KMS-11 (cell line): ENCODE measurements at regions not wholly inside any gene's neighbourhood (a gene's known extent, or its start where the extent isn't known, plus 50 kb on each side); places are given as distances from the start of the nearest gene placed in this dataset.

Experiments used
- H2AFZ ChIP-seq: fragments of 200-600 bp; sonication (generic); 2 replicates; pipeline ENCODE4 v1.6.1; 2016; ENCODE audit warnings: antibody characterized with exemption, mixed run types, low read depth
- H3K27ac ChIP-seq: fragments of 200-600 bp; sonication (generic); 2 replicates; pipeline ENCODE4 v1.6.1; 2016; ENCODE audit warnings: mild to moderate bottlenecking, mixed run types
- H3K27me3 ChIP-seq: fragments of 200-600 bp; sonication (generic); 2 replicates; pipeline ENCODE4 v1.6.1; 2017; ENCODE audit warnings: mild to moderate bottlenecking, low read depth, mixed run types, moderate library complexity; ENCODE audit not compliant: insufficient read depth
- H3K36me3 ChIP-seq: fragments of 200-600 bp; sonication (generic); 2 replicates; pipeline ENCODE4 v1.6.1; 2017; ENCODE audit warnings: mild to moderate bottlenecking, mixed run types; ENCODE audit not compliant: insufficient read depth
- H3K4me1 ChIP-seq: fragments of 200-600 bp; sonication (generic); 2 replicates; pipeline ENCODE4 v1.6.1; 2016; ENCODE audit warnings: mild to moderate bottlenecking, low read depth, mixed run types; ENCODE audit not compliant: poor library complexity, severe bottlenecking
- H3K4me2 ChIP-seq: fragments of 200-600 bp; sonication (generic); 2 replicates; pipeline ENCODE4 v1.7.0; 2016; ENCODE audit warnings: mild to moderate bottlenecking, mixed run types
- H3K4me3 ChIP-seq: fragments of 200-600 bp; sonication (generic); IDR thresholded peaks from 2 replicates; pipeline ENCODE4 v1.6.1; 2017; ENCODE audit warnings: low read depth, low read length, mixed read lengths; ENCODE audit not compliant: insufficient read depth
- H3K79me2 ChIP-seq: fragments of 200-600 bp; sonication (generic); 2 replicates; pipeline ENCODE4 v1.6.1; 2016; ENCODE audit warnings: low read depth, mixed run types; ENCODE audit not compliant: insufficient read depth
- H3K9ac ChIP-seq: fragments of 200-600 bp; sonication (generic); 2 replicates; pipeline ENCODE4 v1.6.1; 2016; ENCODE audit warnings: mild to moderate bottlenecking, mixed run types
- H4K20me1 ChIP-seq: fragments of 200-600 bp; sonication (generic); 2 replicates; pipeline ENCODE4 v1.6.1; 2016; ENCODE audit warnings: mild to moderate bottlenecking, mixed run types; ENCODE audit not compliant: insufficient read depth
- CTCF ChIP-seq: fragments of 200-600 bp; sonication (generic); conservative IDR thresholded peaks from 2 replicates; pipeline ENCODE4 v1.6.1; 2017; ENCODE audit warnings: low read depth, mild to moderate bottlenecking, antibody characterized with exemption, low read length, moderate library complexity, mixed read lengths

GRCh38 chr22:26952451-26953011, 295.1 kb downstream of the MIAT start:
- TF ChIP-seq CTCF: no peak
- Histone ChIP-seq H4K20me1 (no peaks in the 10 kb centered on the region), H3K27ac (no peak overlapping the region), H3K79me2 (no peaks in the 10 kb centered on the region), H3K27me3 (peaks cover 20% of the 10 kb centered on the region; the same call in 1 of the 2 replicates), H2AFZ (no peak overlapping the region), H3K4me2 (no peak overlapping the region), H3K4me3 (no peak overlapping the region), H3K4me1 (no peaks in the 10 kb centered on the region), H3K9ac (no peak overlapping the region), H3K36me3 (no peaks in the 10 kb centered on the region)

GRCh38 chr22:26953012-26953883, 295.9 kb downstream of the MIAT start:
- Histone ChIP-seq H3K9ac (no peak overlapping the region), H3K27ac (no peak overlapping the region), H3K4me2 (no peak overlapping the region)

GRCh38 chr22:26956371-26956770, 299.0 kb downstream of the MIAT start:
- Histone ChIP-seq H2AFZ (no peak overlapping the region), H3K4me2 (no peak overlapping the region), H3K27me3 (peaks cover 22% of the 10 kb centered on the region; the same call in 1 of the 2 replicates)

More at GRCh38 chr22:26953012-26953883, 295.9 kb downstream of the MIAT start:
- H3K79me2 ChIP-seq: no peaks in the 10 kb centered on the region
- H4K20me1 ChIP-seq: no peaks in the 10 kb centered on the region
- no peak overlapping the region for H2AFZ ChIP-seq
- H3K4me3 ChIP-seq: no peak overlapping the region
- H3K36me3 ChIP-seq: no peaks in the 10 kb centered on the region
- no peak for TF ChIP-seq CTCF
- H3K27me3 ChIP-seq: peaks cover 22% of the 10 kb centered on the region; the same call in 1 of the 2 replicates
- no peaks in the 10 kb centered on the region for H3K4me1 ChIP-seq

GRCh38 chr22:26957176-26957575, 299.8 kb downstream of the MIAT start:
- H3K79me2 ChIP-seq: no peaks in the 10 kb centered on the region
- H3K36me3 ChIP-seq: no peaks in the 10 kb centered on the region
- TF ChIP-seq CTCF: no peak
- H3K27ac ChIP-seq: no peak overlapping the region
- H4K20me1 ChIP-seq: no peaks in the 10 kb centered on the region
- no peak overlapping the region for H3K4me3 ChIP-seq
- no peak overlapping the region for H3K4me2 ChIP-seq
- H2AFZ ChIP-seq: no peak overlapping the region
- no peak overlapping the region for H3K9ac ChIP-seq
- no peaks in the 10 kb centered on the region for H3K4me1 ChIP-seq
- H3K27me3 ChIP-seq: peaks cover 22% of the 10 kb centered on the region; the same call in 1 of the 2 replicates

More at GRCh38 chr22:26956371-26956770, 299.0 kb downstream of the MIAT start:
- no peak overlapping the region for H3K4me3 ChIP-seq
- H4K20me1 ChIP-seq: no peaks in the 10 kb centered on the region
- no peaks in the 10 kb centered on the region for H3K36me3 ChIP-seq
- no peaks in the 10 kb centered on the region for H3K4me1 ChIP-seq
- no peak overlapping the region for H3K9ac ChIP-seq
- H3K27ac ChIP-seq: no peak overlapping the region
- H3K79me2 ChIP-seq: no peaks in the 10 kb centered on the region
- no peak for TF ChIP-seq CTCF
